SK-N-SH (cell line): ENCODE measurements at regions not wholly inside any gene's neighbourhood (a gene's known extent, or its start where the extent isn't known, plus 50 kb on each side); places are given as distances from the start of the nearest gene placed in this dataset.

Experiments used
- CTCF ChIP-seq: fragments of 200-600 bp; sonication (generic); IDR thresholded peaks from 2 replicates; pipeline ENCODE4 v1.6.1; 2017; ENCODE audit warnings: antibody characterized with exemption, mild to moderate bottlenecking, moderate library complexity
- EP300 ChIP-seq, 2 experiments: IDR thresholded peaks; 2 replicates each; pipeline versions ENCODE4 v1.4.0 to v1.6.1; 2012; ENCODE audit warnings: borderline replicate concordance in 1 of 2, low read depth in 1 of 2, low read length in 1 of 2
- EZH2phosphoT487 ChIP-seq: fragments of 200-600 bp; sonication (generic); IDR thresholded peaks from 2 replicates; pipeline ENCODE4 v1.6.1; 2017; ENCODE audit warnings: low read depth, mixed run types, mild to moderate bottlenecking, antibody characterized with exemption, moderate library complexity, borderline replicate concordance
- JUND ChIP-seq: IDR thresholded peaks from 2 replicates; pipeline ENCODE4 v1.4.0; 2012
- NRF1 ChIP-seq: IDR thresholded peaks from 2 replicates; pipeline ENCODE4 v1.6.1; 2012; ENCODE audit warnings: low read depth, mild to moderate bottlenecking, low read length
- YY1 ChIP-seq: IDR thresholded peaks from 2 replicates; pipeline ENCODE4 v1.4.0; 2012; ENCODE audit warnings: low read depth, mild to moderate bottlenecking

DNA sequence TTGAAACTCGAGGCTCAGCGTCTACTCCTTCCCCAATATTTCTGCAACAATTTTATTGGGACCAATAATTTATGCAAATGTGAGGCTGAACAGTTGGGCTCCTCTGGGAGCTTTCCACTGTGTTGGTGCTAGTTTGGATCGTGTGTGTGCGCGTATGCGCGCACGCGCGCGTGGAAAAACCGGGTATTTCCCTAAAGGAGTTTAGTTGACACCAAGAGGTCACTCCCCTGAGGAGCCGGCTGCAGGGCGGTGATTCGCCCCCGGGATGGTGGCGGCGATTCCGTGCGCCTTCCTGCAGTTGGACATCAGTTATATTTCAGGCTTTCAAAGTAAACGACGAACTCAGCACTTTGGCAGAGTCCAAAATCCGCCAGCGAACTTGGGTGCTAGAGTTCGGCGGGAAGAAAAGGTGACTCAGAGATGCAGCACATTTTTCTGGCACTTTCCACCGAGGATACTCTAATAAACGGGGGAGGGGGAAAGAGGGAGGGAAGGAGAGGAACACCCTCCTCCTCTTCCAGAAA, 186.5 kb upstream of the FANCL start:
- no peak for TF ChIP-seq EZH2phosphoT487
- TF ChIP-seq NRF1: no peak
- TF ChIP-seq CTCF: no peak
- no peak for TF ChIP-seq YY1
- no peak for TF ChIP-seq EP300 (IDR thresholded peaks at IDR 0.05; ENCODE audit: borderline replicate concordance in 1 of 2, low read depth in 1 of 2, low read length in 1 of 2)
- TF ChIP-seq JUND: no peak
